Keratinocyte (primary cell): ENCODE measurements at regions not wholly inside any gene's neighbourhood (a gene's known extent, or its start where the extent isn't known, plus 50 kb on each side); places are given as distances from the start of the nearest gene placed in this dataset.

Source experiments
- DNase-seq: peaks from one replicate; pipeline ENCODE4 v3.0.0-alpha.2; 2011; ENCODE audit warnings: low read depth, missing footprints, low spot score
- FAIRE-seq: peaks from 2 replicates; lab custom pipeline; 2011; peaks lifted over from hg19 to GRCh38; lab: Jason Lieb, UNC
- H2AFZ ChIP-seq: 2 replicates; pipeline ENCODE4 v1.6.0; 2012; ENCODE audit warnings: low read length, control low read depth, inconsistent platforms; ENCODE audit not compliant: control insufficient read depth
- H3K27ac ChIP-seq: 2 replicates; pipeline ENCODE4 v1.5.1; 2011; ENCODE audit warnings: low read length; ENCODE audit not compliant: control insufficient read depth, insufficient read depth
- H3K27me3 ChIP-seq: 3 replicates; pipeline ENCODE4 v1.6.0; 2011; ENCODE audit warnings: low read length; ENCODE audit not compliant: control insufficient read depth, insufficient read depth; ENCODE audit errors: extremely low read depth
- H3K36me3 ChIP-seq, 2 experiments: 2 replicates in 1 of 2; 3 replicates in 1 of 2; pipeline ENCODE4 v1.5.1; 2011; ENCODE audit warnings: low read length in 2 of 2, mild to moderate bottlenecking in 1 of 2; ENCODE audit not compliant: control insufficient read depth in 2 of 2, insufficient read depth in 2 of 2; ENCODE audit errors: extremely low read depth in 1 of 2
- H3K4me1 ChIP-seq: 3 replicates; pipeline ENCODE4 v1.5.1; 2011; ENCODE audit warnings: low read length; ENCODE audit not compliant: control insufficient read depth, insufficient read depth; ENCODE audit errors: extremely low read depth
- H3K4me2 ChIP-seq: 3 replicates; pipeline ENCODE4 v1.6.0; 2011; ENCODE audit warnings: low read depth, low read length; ENCODE audit not compliant: control insufficient read depth, insufficient read depth; ENCODE audit errors: extremely low read depth
- H3K4me3 ChIP-seq, 3 experiments: fragments of 200-600 bp in 1 of 3; sonication (generic) in 1 of 3; 2 replicates in 2 of 3; 3 replicates in 1 of 3; pipeline ENCODE4 v1.5.1; 2011 to 2016; ENCODE audit warnings: low read length in 3 of 3, mild to moderate bottlenecking in 3 of 3, control low read depth in 2 of 3, inconsistent platforms in 1 of 3, low read depth in 1 of 3, mixed read lengths in 1 of 3, mixed run types in 1 of 3, moderate library complexity in 1 of 3; ENCODE audit not compliant: control insufficient read depth in 2 of 3, insufficient read depth in 2 of 3; ENCODE audit errors: extremely low read depth in 1 of 3
- H3K79me2 ChIP-seq: 2 replicates; pipeline ENCODE4 v1.6.0; 2012; ENCODE audit warnings: low read length; ENCODE audit not compliant: control insufficient read depth, insufficient read depth
- H3K9ac ChIP-seq: 3 replicates; pipeline ENCODE4 v1.6.0; 2011; ENCODE audit warnings: low read length; ENCODE audit not compliant: control insufficient read depth, insufficient read depth; ENCODE audit errors: extremely low read depth
- H3K9me1 ChIP-seq: 3 replicates; pipeline ENCODE4 v1.6.0; 2011; ENCODE audit warnings: low read length; ENCODE audit not compliant: control insufficient read depth, insufficient read depth; ENCODE audit errors: extremely low read depth
- H3K9me3 ChIP-seq: 2 replicates; pipeline ENCODE4 v1.5.1; 2012; ENCODE audit warnings: low read depth, low read length; ENCODE audit not compliant: control insufficient read depth
- H4K20me1 ChIP-seq: 3 replicates; pipeline ENCODE4 v1.6.0; 2011; ENCODE audit warnings: low read length; ENCODE audit not compliant: control insufficient read depth, insufficient read depth; ENCODE audit errors: extremely low read depth
- CTCF ChIP-seq, 3 experiments: IDR thresholded peaks in 1 of 3; conservative IDR thresholded peaks in 1 of 3; optimal IDR thresholded peaks in 1 of 3; 2 replicates in 2 of 3; 3 replicates in 1 of 3; pipeline versions ENCODE3 to v1.5.1; 2011; ENCODE audit warnings: low read length in 3 of 3, mild to moderate bottlenecking in 3 of 3, moderate library complexity in 2 of 3, control low read depth in 1 of 3, inconsistent platforms in 1 of 3; ENCODE audit not compliant: insufficient read depth in 2 of 3; ENCODE audit errors: extremely low read depth in 1 of 3
- EZH2 ChIP-seq: IDR thresholded peaks from one replicate; pipeline ENCODE4 v1.6.1; 2012; ENCODE audit warnings: inconsistent platforms, mild to moderate bottlenecking, low read length, moderate library complexity
- dilution Hi-C: fragments of 300-500 bp; cut with MboI; formaldehyde crosslinking; loops from one replicate; pipeline ENCODE4 v1.7.0; 2020; ENCODE audit warnings: low sequenced_read_pairs; ENCODE audit not compliant: extremely low pct_ligation_motif_present

- DNase-seq: no peak
- no peak for FAIRE-seq
Measured at GRCh38 chr22:19663821-19664355, 50.4 kb upstream of the SEPTIN5 start.

DNA sequence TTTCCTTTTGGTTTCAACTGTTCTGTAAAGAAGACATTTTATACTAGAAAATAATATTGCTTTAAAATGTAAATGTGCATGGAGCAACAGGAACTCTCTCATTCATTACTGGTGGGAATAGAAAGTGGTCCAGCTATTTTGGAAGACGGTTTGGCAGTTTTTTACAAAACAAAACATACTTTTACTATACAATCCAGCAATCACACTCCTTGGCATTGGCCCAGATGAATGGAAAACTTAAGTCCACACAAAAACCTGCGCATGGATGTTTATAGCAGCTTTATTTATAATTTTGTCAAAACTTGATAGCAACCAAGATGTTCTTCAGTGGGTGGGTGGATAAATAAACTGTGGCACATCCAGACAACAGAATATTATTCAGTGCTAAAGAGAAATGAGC lies 49.9 kb upstream of the SEPTIN5 start:
- no peak overlapping the region for H3K4me2 ChIP-seq
- no peaks in the 10 kb centered on the region for H3K79me2 ChIP-seq
- H3K9ac ChIP-seq: no peak overlapping the region
- TF ChIP-seq EZH2: no peak
- no peak for TF ChIP-seq CTCF (optimal IDR thresholded peaks at IDR 0.05 in 1 of 3, IDR thresholded peaks at IDR 0.05 in 1 of 3, conservative IDR thresholded peaks at IDR 0.05 in 1 of 3; ENCODE audit: extremely low read depth in 1 of 3, insufficient read depth in 2 of 3, low read length in 3 of 3)
- dilution Hi-C loops: no loop called here
- H3K4me3 ChIP-seq: no peak overlapping the region
- H2AFZ ChIP-seq: no peak overlapping the region
- no peaks in the 10 kb centered on the region for H4K20me1 ChIP-seq
- FAIRE-seq: no peak
- no peak for DNase-seq
- no peaks in the 10 kb centered on the region for H3K36me3 ChIP-seq
- H3K27me3 ChIP-seq: peaks cover 11% of the 10 kb centered on the region
- no peaks in the 10 kb centered on the region for H3K9me3 ChIP-seq
- H3K4me1 ChIP-seq: no peaks in the 10 kb centered on the region
- no peaks in the 10 kb centered on the region for H3K9me1 ChIP-seq
- no peak overlapping the region for H3K27ac ChIP-seq

More at GRCh38 chr22:19663821-19664355, 50.4 kb upstream of the SEPTIN5 start:
- Histone ChIP-seq H3K9ac (no peak overlapping the region), H3K9me3 (no peaks in the 10 kb centered on the region), H3K4me2 (no peak overlapping the region), H3K36me3 (no peaks in the 10 kb centered on the region), H3K27ac (no peak overlapping the region), H3K79me2 (no peaks in the 10 kb centered on the region), H3K4me3 (no peak overlapping the region), H2AFZ (no peak overlapping the region), H4K20me1 (no peaks in the 10 kb centered on the region), H3K4me1 (no peaks in the 10 kb centered on the region), H3K27me3 (peaks cover 11% of the 10 kb centered on the region), H3K9me1 (no peaks in the 10 kb centered on the region)
- TF ChIP-seq CTCF (optimal IDR thresholded peaks at IDR 0.05 in 1 of 3, IDR thresholded peaks at IDR 0.05 in 1 of 3, conservative IDR thresholded peaks at IDR 0.05 in 1 of 3; ENCODE audit: extremely low read depth in 1 of 3, insufficient read depth in 2 of 3, low read length in 3 of 3) (no peak), EZH2 (no peak)
- dilution Hi-C loops: no loop called here
